NCI-H1417 treated with DMSO at 0.1 percent for 48 hours (cell line): ENCODE measurements at regions not wholly inside any gene's neighbourhood (a gene's known extent, or its start where the extent isn't known, plus 50 kb on each side); places are given as distances from the start of the nearest gene placed in this dataset.

Source experiments
- DNase-seq: peaks from one replicate; lab custom pipeline; 2025; lab: John Stamatoyannopoulos, UW

- DNase-seq: no peak
Measured at GRCh38 chr5:82702046-82702445, 375.1 kb downstream of the TMEM167A start.

GRCh38 chr5:82699737-82700136 is 377.5 kb downstream of the TMEM167A start:
- no peak for DNase-seq

GRCh38 chr5:82698026-82698425 is 379.2 kb downstream of the TMEM167A start:
- no peak for DNase-seq

- no peak for DNase-seq
Measured at GRCh38 chr5:82694711-82695285, 382.4 kb downstream of the TMEM167A start.

GRCh38 chr5:82692826-82693225 is 384.4 kb downstream of the TMEM167A start:
- no peak for DNase-seq

GRCh38 chr5:82684659-82685058 is 392.5 kb downstream of the TMEM167A start:
- no peak for DNase-seq

GRCh38 chr5:82684165-82684564 is 393.0 kb downstream of the TMEM167A start:
- no peak for DNase-seq

- no peak for DNase-seq
Measured at GRCh38 chr5:82679660-82680059, 397.5 kb downstream of the TMEM167A start.

GRCh38 chr5:82676661-82677060 is 398.5 kb upstream of the RPS23 start:
- no peak for DNase-seq

- DNase-seq: no peak
Measured at GRCh38 chr5:82674671-82675070, 396.5 kb upstream of the RPS23 start.

- DNase-seq: no peak
Measured at GRCh38 chr5:82673057-82673809, 395.1 kb upstream of the RPS23 start.

- no peak for DNase-seq
Measured at GRCh38 chr5:82670692-82671091, 392.5 kb upstream of the RPS23 start.

GRCh38 chr5:82669720-82670119 is 391.6 kb upstream of the RPS23 start:
- no peak for DNase-seq

- no peak for DNase-seq
Measured at GRCh38 chr5:82666312-82666711, 388.2 kb upstream of the RPS23 start.

GRCh38 chr5:82664732-82665131 is 386.6 kb upstream of the RPS23 start:
- no peak for DNase-seq

- DNase-seq: no peak
Measured at GRCh38 chr5:82663225-82663624, 385.1 kb upstream of the RPS23 start.

GRCh38 chr5:82662340-82662739 is 384.2 kb upstream of the RPS23 start:
- DNase-seq: no peak

GRCh38 chr5:82661933-82662332 is 383.8 kb upstream of the RPS23 start:
- no peak for DNase-seq

- DNase-seq: no peak
Measured at GRCh38 chr5:82661462-82661861, 383.3 kb upstream of the RPS23 start.

- DNase-seq: no peak
Measured at GRCh38 chr5:82659115-82659514, 381.0 kb upstream of the RPS23 start.

- no peak for DNase-seq
Measured at GRCh38 chr5:82657033-82657699, 379.0 kb upstream of the RPS23 start.

GRCh38 chr5:82656341-82656761 is 378.2 kb upstream of the RPS23 start:
- no peak for DNase-seq

- DNase-seq: no peak
Measured at GRCh38 chr5:82655078-82655477, 376.9 kb upstream of the RPS23 start.
